HEK293 (cell line): ENCODE measurements at regions not wholly inside any gene's neighbourhood (a gene's known extent, or its start where the extent isn't known, plus 50 kb on each side); places are given as distances from the start of the nearest gene placed in this dataset.

Source experiments
- CTCF ChIA-PET: fragments of 350-600 bp; formaldehyde crosslinking; extraction: SDS; loops from one replicate; lab custom pipeline; 2021; ENCODE audit warnings: antibody characterized with exemption; lab: Yijun Ruan, JAX
- POLR2A ChIA-PET: fragments of 300-600 bp; formaldehyde crosslinking; extraction: SDS; loops from one replicate; lab custom pipeline; 2020; ENCODE audit warnings: antibody characterized with exemption, inconsistent platforms; lab: Yijun Ruan, JAX
- H3K27ac ChIP-seq: fragments of 200-500 bp; sonication (Bioruptor generic); 2 replicates; pipeline ENCODE4 v1.5.1; 2014; ENCODE audit warnings: low read depth, low read length, control low read depth, inconsistent platforms; ENCODE audit errors: extremely low read depth
- H3K36me3 ChIP-seq, 2 experiments: fragments of 200-500 bp in 1 of 2; sonication (Bioruptor generic) in 1 of 2; 1 replicate in 1 of 2; 2 replicates in 1 of 2; pipeline ENCODE4 v1.5.1; 2014 to 2017; ENCODE audit warnings: inconsistent platforms in 2 of 2, low read length in 2 of 2; ENCODE audit not compliant: control insufficient read depth in 2 of 2, insufficient read depth in 1 of 2
- H3K4me1 ChIP-seq: fragments of 200-500 bp; sonication (Bioruptor generic); 2 replicates; pipeline ENCODE4 v1.5.1; 2014; ENCODE audit warnings: mild to moderate bottlenecking, low read length, inconsistent platforms; ENCODE audit not compliant: control insufficient read depth, insufficient read depth
- H3K4me3 ChIP-seq: 2 replicates; pipeline ENCODE4 v1.5.1; 2011; ENCODE audit warnings: low read depth, mild to moderate bottlenecking, control low read depth, low read length, moderate library complexity
- H3K9me3 ChIP-seq: fragments of 200-500 bp; sonication (Bioruptor generic); 2 replicates; pipeline ENCODE4 v1.5.1; 2014; ENCODE audit warnings: low read depth, low read length, inconsistent platforms; ENCODE audit not compliant: control insufficient read depth, insufficient read depth
- GLI4 ChIP-seq: fragments of 450-650 bp; formaldehyde crosslinking; IDR thresholded peaks from 2 replicates; pipeline ENCODE4 v1.5.1; 2016; ENCODE audit warnings: missing biosample characterization, missing genetic modification characterization
- MYNN ChIP-seq: fragments of 450-650 bp; formaldehyde crosslinking; IDR thresholded peaks from 2 replicates; pipeline ENCODE4 v1.5.1; 2016; ENCODE audit warnings: missing biosample characterization, missing genetic modification characterization, borderline replicate concordance
- YY2 ChIP-seq: fragments of 450-650 bp; formaldehyde crosslinking; IDR thresholded peaks from 2 replicates; pipeline ENCODE4 v1.5.1; 2016; ENCODE audit warnings: missing biosample characterization, missing genetic modification characterization
- ZNF121 ChIP-seq: fragments of 450-650 bp; formaldehyde crosslinking; IDR thresholded peaks from 2 replicates; pipeline ENCODE4 v1.5.1; 2016; ENCODE audit warnings: missing biosample characterization, missing genetic modification characterization
- ZNF274 ChIP-seq, 2 experiments: fragments of 200-500 bp in 1 of 2; fragments of 450-650 bp in 1 of 2; sonication (Bioruptor generic) in 1 of 2; formaldehyde crosslinking in 1 of 2; IDR thresholded peaks; 2 replicates each; pipeline versions ENCODE4 v1.5.1 to v1.6.1; 2014 to 2016; ENCODE audit warnings: borderline replicate concordance in 1 of 2, inconsistent platforms in 1 of 2, low read length in 1 of 2, missing biosample characterization in 1 of 2, missing genetic modification characterization in 1 of 2
- ZNF341 ChIP-seq: fragments of 450-650 bp; formaldehyde crosslinking; IDR thresholded peaks from 2 replicates; pipeline ENCODE4; 2016; ENCODE audit warnings: low read depth, missing biosample characterization, missing genetic modification characterization
- ZNF37A ChIP-seq: fragments of 450-650 bp; IDR thresholded peaks from 2 replicates; pipeline ENCODE4 v1.5.1; 2018; ENCODE audit warnings: missing biosample characterization, missing genetic modification characterization
- ZNF391 ChIP-seq: fragments of 450-650 bp; formaldehyde crosslinking; IDR thresholded peaks from 2 replicates; pipeline ENCODE4 v1.5.1; 2016; ENCODE audit warnings: low read depth, missing biosample characterization, missing genetic modification characterization, borderline replicate concordance
- ZNF571 ChIP-seq: fragments of 450-650 bp; formaldehyde crosslinking; IDR thresholded peaks from 2 replicates; pipeline ENCODE4 v1.5.0; 2017; ENCODE audit warnings: missing biosample characterization, missing genetic modification characterization
- ZNF596 ChIP-seq: fragments of 450-650 bp; IDR thresholded peaks from 2 replicates; pipeline ENCODE4 v1.5.0; 2018; ENCODE audit warnings: missing biosample characterization, mild to moderate bottlenecking, missing genetic modification characterization, moderate library complexity
- ZNF624 ChIP-seq: fragments of 450-650 bp; formaldehyde crosslinking; IDR thresholded peaks from 2 replicates; pipeline ENCODE4 v1.5.1; 2017; ENCODE audit warnings: missing biosample characterization, missing genetic modification characterization
- ZNF677 ChIP-seq: fragments of 450-650 bp; IDR thresholded peaks from 2 replicates; pipeline ENCODE4 v1.5.0; 2018; ENCODE audit warnings: missing biosample characterization, mild to moderate bottlenecking, missing genetic modification characterization, moderate library complexity
- ZNF768 ChIP-seq: fragments of 450-650 bp; formaldehyde crosslinking; IDR thresholded peaks from 2 replicates; pipeline ENCODE4 v1.5.1; 2018; ENCODE audit warnings: missing biosample characterization, mild to moderate bottlenecking, missing genetic modification characterization
- ZNF777 ChIP-seq: fragments of 450-650 bp; formaldehyde crosslinking; IDR thresholded peaks from 2 replicates; pipeline ENCODE4 v1.5.1; 2017; ENCODE audit warnings: missing biosample characterization, missing genetic modification characterization, borderline replicate concordance
- ZNF792 ChIP-seq: fragments of 450-650 bp; formaldehyde crosslinking; IDR thresholded peaks from 2 replicates; pipeline ENCODE4 v1.5.1; 2016; ENCODE audit warnings: missing biosample characterization, missing genetic modification characterization
- ZSCAN30 ChIP-seq: fragments of 450-650 bp; IDR thresholded peaks from 2 replicates; pipeline ENCODE4 v1.5.1; 2018; ENCODE audit warnings: missing biosample characterization, mild to moderate bottlenecking, missing genetic modification characterization, moderate library complexity
- TF ChIP-seq, protein P1 (sequence below): fragments of 450-650 bp; formaldehyde crosslinking; IDR thresholded peaks from 2 replicates; pipeline ENCODE4 v1.5.1; 2016; ENCODE audit warnings: missing biosample characterization, missing genetic modification characterization, borderline replicate concordance
- TF ChIP-seq, protein P2 (sequence below): IDR thresholded peaks from 2 replicates; pipeline ENCODE4 v1.6.1; 2011; ENCODE audit warnings: mild to moderate bottlenecking, low read depth, low read length, borderline replicate concordance
- TF ChIP-seq, protein P3 (sequence below): fragments of 450-650 bp; formaldehyde crosslinking; IDR thresholded peaks from 2 replicates; pipeline ENCODE4 v1.5.1; 2016; ENCODE audit warnings: missing biosample characterization, missing genetic modification characterization
- TF ChIP-seq, protein P4 (sequence below): fragments of 450-650 bp; formaldehyde crosslinking; conservative IDR thresholded peaks from 2 replicates; pipeline ENCODE4 v1.5.1; 2016; ENCODE audit warnings: low read depth, missing biosample characterization, missing genetic modification characterization

DNA sequence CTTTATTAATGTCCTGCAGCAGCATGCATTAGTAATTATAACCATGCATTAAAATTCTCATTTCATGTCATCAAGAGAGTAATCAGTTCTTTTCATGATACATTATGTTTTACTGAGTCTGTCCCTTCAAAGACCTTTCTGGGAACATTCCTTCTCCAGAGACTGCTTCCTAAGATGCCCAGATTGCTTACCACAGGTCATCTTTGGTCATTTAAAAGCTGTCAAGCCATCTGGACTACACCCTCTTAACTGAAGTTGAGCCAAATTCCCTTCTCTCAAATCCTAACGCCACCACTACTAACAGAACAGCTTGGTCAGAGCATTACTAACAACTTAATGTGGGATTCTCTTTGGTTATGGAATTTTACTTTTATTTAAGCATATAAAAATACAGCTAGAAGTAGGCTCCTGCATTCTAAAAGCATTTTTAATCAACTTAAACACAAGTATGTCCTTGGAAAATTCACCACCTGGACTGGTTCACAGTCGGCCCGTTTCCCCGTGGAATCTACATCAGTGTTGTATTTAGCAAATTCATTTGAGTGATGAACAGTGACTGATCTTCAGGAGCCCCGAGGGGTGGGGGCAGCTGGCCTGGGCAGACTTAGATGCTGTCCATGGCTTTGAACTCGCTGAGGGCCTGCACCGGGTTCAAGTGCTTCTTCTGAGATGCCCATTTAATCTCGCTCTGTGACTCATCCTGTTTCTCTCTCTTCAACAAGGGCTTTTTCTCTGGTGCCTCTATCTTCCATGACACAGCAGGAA lies 92.8 kb upstream of the CCDC112 start:
- no peak for TF ChIP-seq GLI4 (tag by site-specific recombination)
- TF ChIP-seq ZNF571 (tag by site-specific recombination), result no peak
- TF ChIP-seq, protein P1, sequence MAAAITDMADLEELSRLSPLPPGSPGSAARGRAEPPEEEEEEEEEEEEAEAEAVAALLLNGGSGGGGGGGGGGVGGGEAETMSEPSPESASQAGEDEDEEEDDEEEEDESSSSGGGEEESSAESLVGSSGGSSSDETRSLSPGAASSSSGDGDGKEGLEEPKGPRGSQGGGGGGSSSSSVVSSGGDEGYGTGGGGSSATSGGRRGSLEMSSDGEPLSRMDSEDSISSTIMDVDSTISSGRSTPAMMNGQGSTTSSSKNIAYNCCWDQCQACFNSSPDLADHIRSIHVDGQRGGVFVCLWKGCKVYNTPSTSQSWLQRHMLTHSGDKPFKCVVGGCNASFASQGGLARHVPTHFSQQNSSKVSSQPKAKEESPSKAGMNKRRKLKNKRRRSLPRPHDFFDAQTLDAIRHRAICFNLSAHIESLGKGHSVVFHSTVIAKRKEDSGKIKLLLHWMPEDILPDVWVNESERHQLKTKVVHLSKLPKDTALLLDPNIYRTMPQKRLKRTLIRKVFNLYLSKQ (tag by site-specific recombination), result no peak
- TF ChIP-seq YY2 (tag by site-specific recombination), result no peak
- no peak for TF ChIP-seq ZNF341 (tag by site-specific recombination)
- no peak for TF ChIP-seq ZNF677 (tag by site-specific recombination)
- TF ChIP-seq MYNN (tag by site-specific recombination), result no peak
- no peak for TF ChIP-seq ZNF777 (tag by site-specific recombination)
- no peak for TF ChIP-seq ZNF596 (tag by site-specific recombination)
- TF ChIP-seq ZNF792 (tag by site-specific recombination), result no peak
- TF ChIP-seq, protein P2, sequence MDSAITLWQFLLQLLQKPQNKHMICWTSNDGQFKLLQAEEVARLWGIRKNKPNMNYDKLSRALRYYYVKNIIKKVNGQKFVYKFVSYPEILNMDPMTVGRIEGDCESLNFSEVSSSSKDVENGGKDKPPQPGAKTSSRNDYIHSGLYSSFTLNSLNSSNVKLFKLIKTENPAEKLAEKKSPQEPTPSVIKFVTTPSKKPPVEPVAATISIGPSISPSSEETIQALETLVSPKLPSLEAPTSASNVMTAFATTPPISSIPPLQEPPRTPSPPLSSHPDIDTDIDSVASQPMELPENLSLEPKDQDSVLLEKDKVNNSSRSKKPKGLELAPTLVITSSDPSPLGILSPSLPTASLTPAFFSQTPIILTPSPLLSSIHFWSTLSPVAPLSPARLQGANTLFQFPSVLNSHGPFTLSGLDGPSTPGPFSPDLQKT, result no peak
- no peak for TF ChIP-seq ZNF768
- no peak for TF ChIP-seq ZNF121 (tag by site-specific recombination)
- no peak for TF ChIP-seq ZSCAN30 (tag by site-specific recombination)
- TF ChIP-seq ZNF391 (tag by site-specific recombination), result no peak
- TF ChIP-seq ZNF37A (tag by site-specific recombination), result no peak
- TF ChIP-seq, protein P3, sequence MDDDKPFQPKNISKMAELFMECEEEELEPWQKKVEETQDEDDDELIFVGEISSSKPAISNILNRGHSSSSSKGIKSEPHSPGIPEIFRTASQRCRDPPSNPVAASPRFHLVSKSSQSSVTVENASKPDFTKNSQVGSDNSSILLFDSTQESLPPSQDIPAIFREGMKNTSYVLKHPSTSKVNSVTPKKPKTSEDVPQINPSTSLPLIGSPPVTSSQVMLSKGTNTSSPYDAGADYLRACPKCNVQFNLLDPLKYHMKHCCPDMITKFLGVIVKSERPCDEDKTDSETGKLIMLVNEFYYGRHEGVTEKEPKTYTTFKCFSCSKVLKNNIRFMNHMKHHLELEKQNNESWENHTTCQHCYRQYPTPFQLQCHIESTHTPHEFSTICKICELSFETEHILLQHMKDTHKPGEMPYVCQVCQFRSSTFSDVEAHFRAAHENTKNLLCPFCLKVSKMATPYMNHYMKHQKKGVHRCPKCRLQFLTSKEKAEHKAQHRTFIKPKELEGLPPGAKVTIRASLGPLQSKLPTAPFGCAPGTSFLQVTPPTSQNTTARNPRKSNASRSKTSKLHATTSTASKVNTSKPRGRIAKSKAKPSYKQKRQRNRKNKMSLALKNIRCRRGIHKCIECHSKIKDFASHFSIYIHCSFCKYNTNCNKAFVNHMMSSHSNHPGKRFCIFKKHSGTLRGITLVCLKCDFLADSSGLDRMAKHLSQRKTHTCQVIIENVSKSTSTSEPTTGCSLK (tag by site-specific recombination), result no peak
- TF ChIP-seq, protein P4, sequence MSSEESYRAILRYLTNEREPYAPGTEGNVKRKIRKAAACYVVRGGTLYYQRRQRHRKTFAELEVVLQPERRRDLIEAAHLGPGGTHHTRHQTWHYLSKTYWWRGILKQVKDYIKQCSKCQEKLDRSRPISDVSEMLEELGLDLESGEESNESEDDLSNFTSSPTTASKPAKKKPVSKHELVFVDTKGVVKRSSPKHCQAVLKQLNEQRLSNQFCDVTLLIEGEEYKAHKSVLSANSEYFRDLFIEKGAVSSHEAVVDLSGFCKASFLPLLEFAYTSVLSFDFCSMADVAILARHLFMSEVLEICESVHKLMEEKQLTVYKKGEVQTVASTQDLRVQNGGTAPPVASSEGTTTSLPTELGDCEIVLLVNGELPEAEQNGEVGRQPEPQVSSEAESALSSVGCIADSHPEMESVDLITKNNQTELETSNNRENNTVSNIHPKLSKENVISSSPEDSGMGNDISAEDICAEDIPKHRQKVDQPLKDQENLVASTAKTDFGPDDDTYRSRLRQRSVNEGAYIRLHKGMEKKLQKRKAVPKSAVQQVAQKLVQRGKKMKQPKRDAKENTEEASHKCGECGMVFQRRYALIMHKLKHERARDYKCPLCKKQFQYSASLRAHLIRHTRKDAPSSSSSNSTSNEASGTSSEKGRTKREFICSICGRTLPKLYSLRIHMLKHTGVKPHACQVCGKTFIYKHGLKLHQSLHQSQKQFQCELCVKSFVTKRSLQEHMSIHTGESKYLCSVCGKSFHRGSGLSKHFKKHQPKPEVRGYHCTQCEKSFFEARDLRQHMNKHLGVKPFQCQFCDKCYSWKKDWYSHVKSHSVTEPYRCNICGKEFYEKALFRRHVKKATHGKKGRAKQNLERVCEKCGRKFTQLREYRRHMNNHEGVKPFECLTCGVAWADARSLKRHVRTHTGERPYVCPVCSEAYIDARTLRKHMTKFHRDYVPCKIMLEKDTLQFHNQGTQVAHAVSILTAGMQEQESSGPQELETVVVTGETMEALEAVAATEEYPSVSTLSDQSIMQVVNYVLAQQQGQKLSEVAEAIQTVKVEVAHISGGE (tag by site-specific recombination), result no peak
- no peak for TF ChIP-seq ZNF624 (tag by site-specific recombination)
- TF ChIP-seq ZNF274 (IDR thresholded peaks at IDR 0.05; ENCODE audit: low read length), result no peak
- no peak for TF ChIP-seq ZNF274 (tag by site-specific recombination; IDR thresholded peaks at IDR 0.05; ENCODE audit: borderline replicate concordance)
- TF ChIP-seq, all 188 proteins: peak for 0
- ChIA-PET CTCF (no interaction called here), POLR2A (no interaction called here)
- Histone ChIP-seq H3K9me3 (no peaks in the 10 kb centered on the region), H3K36me3 (no peaks in the 10 kb centered on the region), H3K27ac (no peak overlapping the region), H3K4me1 (no peaks in the 10 kb centered on the region), H3K4me3 (no peak overlapping the region)
